22Rv1 (cell line): ENCODE measurements at regions not wholly inside any gene's neighbourhood (a gene's known extent, or its start where the extent isn't known, plus 50 kb on each side); places are given as distances from the start of the nearest gene placed in this dataset.

Experiments
- CTCF ChIP-seq: fragments of 450-650 bp; IDR thresholded peaks from 2 replicates; pipeline ENCODE4 v1.5.1; 2017; ENCODE audit warnings: mild to moderate bottlenecking
- ZFX ChIP-seq: fragments of 450-650 bp; IDR thresholded peaks from 2 replicates; pipeline ENCODE4 v1.6.1; 2017; ENCODE audit warnings: antibody characterized with exemption, borderline replicate concordance

GRCh38 chr13:95457294-95457693, 95.2 kb upstream of the CLDN10 start:
- TF ChIP-seq CTCF (no peak), ZFX (no peak)
